ENCODE measurements at regions not wholly inside any gene's neighbourhood (a gene's known extent, or its start where the extent isn't known, plus 50 kb on each side); places are given as distances from the start of the nearest gene placed in this dataset.

GRCh38 chr9:26413611-26414010 lies 479.0 kb downstream of the CAAP1 start:
- no peak for DNase-seq (ENCODE audit: low read depth in 2 of 3, low spot score in 1 of 3)

GRCh38 chr9:26412446-26412845 lies 480.2 kb downstream of the CAAP1 start:
- DNase-seq (ENCODE audit: low read depth in 2 of 3, low spot score in 1 of 3), result no peak

- DNase-seq (ENCODE audit: low read depth in 2 of 3, low spot score in 1 of 3), result no peak
Measured at GRCh38 chr9:26406676-26407075, 485.9 kb downstream of the CAAP1 start.

GRCh38 chr9:26399556-26399955 lies 493.0 kb downstream of the CAAP1 start:
- DNase-seq (ENCODE audit: low read depth in 2 of 3, low spot score in 1 of 3), result no peak

GRCh38 chr9:26394025-26394424 lies 498.6 kb downstream of the CAAP1 start:
- DNase-seq (ENCODE audit: low read depth in 2 of 3, low spot score in 1 of 3), result no peak

- no peak for DNase-seq (ENCODE audit: low read depth in 2 of 3, low spot score in 1 of 3)
Measured at GRCh38 chr9:26392639-26393038, 500.0 kb downstream of the CAAP1 start.

GRCh38 chr9:26391036-26391435 lies 501.6 kb downstream of the CAAP1 start:
- no peak for DNase-seq (ENCODE audit: low read depth in 2 of 3, low spot score in 1 of 3)

- no peak for DNase-seq (ENCODE audit: low read depth in 2 of 3, low spot score in 1 of 3)
Measured at GRCh38 chr9:26375448-26375847, 517.2 kb downstream of the CAAP1 start.

- DNase-seq (ENCODE audit: low read depth in 2 of 3, low spot score in 1 of 3), result no peak
Measured at GRCh38 chr9:26373616-26374015, 519.0 kb downstream of the CAAP1 start.

GRCh38 chr9:26371236-26371635 lies 521.4 kb downstream of the CAAP1 start:
- DNase-seq (ENCODE audit: low read depth in 2 of 3, low spot score in 1 of 3), result no peak

- DNase-seq (ENCODE audit: low read depth in 2 of 3, low spot score in 1 of 3), result no peak
Measured at GRCh38 chr9:26369093-26369492, 523.5 kb downstream of the CAAP1 start.

- no peak for DNase-seq (ENCODE audit: low read depth in 2 of 3, low spot score in 1 of 3)
Measured at GRCh38 chr9:26368241-26368640, 524.4 kb downstream of the CAAP1 start.

GRCh38 chr9:26361010-26361409 lies 531.6 kb downstream of the CAAP1 start:
- no peak for DNase-seq (ENCODE audit: low read depth in 2 of 3, low spot score in 1 of 3)

GRCh38 chr9:26358836-26359235 lies 533.8 kb downstream of the CAAP1 start:
- DNase-seq (ENCODE audit: low read depth in 2 of 3, low spot score in 1 of 3), result no peak

- DNase-seq (ENCODE audit: low read depth in 2 of 3, low spot score in 1 of 3), result no peak
Measured at GRCh38 chr9:26357803-26358344, 534.7 kb downstream of the CAAP1 start.

GRCh38 chr9:26356491-26356890 lies 536.1 kb downstream of the CAAP1 start:
- no peak for DNase-seq (ENCODE audit: low read depth in 2 of 3, low spot score in 1 of 3)

GRCh38 chr9:26346942-26347477 lies 545.6 kb downstream of the CAAP1 start:
- no peak for DNase-seq (ENCODE audit: low read depth in 2 of 3, low spot score in 1 of 3)

- no peak for DNase-seq (ENCODE audit: low read depth in 2 of 3, low spot score in 1 of 3)
Measured at GRCh38 chr9:26341545-26341944, 551.1 kb downstream of the CAAP1 start.

GRCh38 chr9:26339796-26340195 lies 552.8 kb downstream of the CAAP1 start:
- no peak for DNase-seq (ENCODE audit: low read depth in 2 of 3, low spot score in 1 of 3)

GRCh38 chr9:26335116-26335515 lies 557.5 kb downstream of the CAAP1 start:
- DNase-seq (ENCODE audit: low read depth in 2 of 3, low spot score in 1 of 3), result no peak

- no peak for DNase-seq (ENCODE audit: low read depth in 2 of 3, low spot score in 1 of 3)
Measured at GRCh38 chr9:26334706-26335105, 557.9 kb downstream of the CAAP1 start.

GRCh38 chr9:26331223-26331622 lies 561.4 kb downstream of the CAAP1 start:
- no peak for DNase-seq (ENCODE audit: low read depth in 2 of 3, low spot score in 1 of 3)

- DNase-seq (ENCODE audit: low read depth in 2 of 3, low spot score in 1 of 3), result no peak
Measured at GRCh38 chr9:26329974-26330373, 562.6 kb downstream of the CAAP1 start.

Measured in stimulated activated CD4-positive, alpha-beta T cell treated with anti-CD3 and anti-CD28 coated beads, Interleukin-12 subunit alpha, Interleukin-12 subunit beta, amount 100 ng/mL, for 48 hours (primary cell).